ENCODE measurements at regions not wholly inside any gene's neighbourhood (a gene's known extent, or its start where the extent isn't known, plus 50 kb on each side); places are given as distances from the start of the nearest gene placed in this dataset.
"Not testable (repeated sequence)": the region's sequence is repeated elsewhere in the genome, so short reads cannot be mapped to it uniquely, and the experiment has no call there.

- Mint-ChIP-seq H3K36me3 (ENCODE audit: low read depth) (no peaks in the 10 kb centered on the region), H3K27me3 (no peaks in the 10 kb centered on the region), H3K27ac (no peak overlapping the region), H3K4me3 (no peak overlapping the region), H3K4me1 (no peaks in the 10 kb centered on the region), H3K9me3 (peaks cover 3% of the 10 kb centered on the region)
- ChIA-PET CTCF (no interaction called here), POLR2A (no interaction called here)
- intact Hi-C loops (cut with micrococcal nuclease): no loop called here
- DNase-seq (no peak), ATAC-seq (ENCODE audit: low read depth) (no peak)
- TF ChIP-seq CTCF (IDR thresholded peaks at IDR 0.05): no peak
Measured at GRCh38 chr14:97058589-97058988, 261.4 kb downstream of the VRK1 start.

GRCh38 chr14:97061198-97061597 is 264.0 kb downstream of the VRK1 start:
- ATAC-seq (ENCODE audit: low read depth): no peak
- no peak overlapping the region for H3K4me3 Mint-ChIP-seq
- POLR2A ChIA-PET: no interaction called here
- peaks cover 3% of the 10 kb centered on the region for H3K9me3 Mint-ChIP-seq
- no peak overlapping the region for H3K27ac Mint-ChIP-seq
- intact Hi-C loops (cut with micrococcal nuclease): no loop called here
- no peak for TF ChIP-seq CTCF (IDR thresholded peaks at IDR 0.05)
- no peaks in the 10 kb centered on the region for H3K36me3 Mint-ChIP-seq (ENCODE audit: low read depth)
- H3K4me1 Mint-ChIP-seq: no peaks in the 10 kb centered on the region
- H3K27me3 Mint-ChIP-seq: peaks cover 6% of the 10 kb centered on the region
- no peak for DNase-seq
- CTCF ChIA-PET: no interaction called here

- TF ChIP-seq CTCF (IDR thresholded peaks at IDR 0.05): no peak
- Mint-ChIP-seq H3K4me3 (no peak overlapping the region), H3K4me1 (no peaks in the 10 kb centered on the region), H3K36me3 (ENCODE audit: low read depth) (no peaks in the 10 kb centered on the region), H3K27ac (no peak overlapping the region), H3K27me3 (peaks cover 8% of the 10 kb centered on the region), H3K9me3 (peaks cover 3% of the 10 kb centered on the region)
- ATAC-seq (ENCODE audit: low read depth): no peak
- intact Hi-C loops (cut with micrococcal nuclease): no loop called here
- DNase-seq: no peak
- POLR2A ChIA-PET: no interaction called here
- CTCF ChIA-PET: no interaction called here
Measured at GRCh38 chr14:97061714-97062113, 264.5 kb downstream of the VRK1 start.

- ATAC-seq (ENCODE audit: low read depth) (no peak), DNase-seq (no peak)
- no peaks in the 10 kb centered on the region for H3K4me1 Mint-ChIP-seq
- peaks cover 3% of the 10 kb centered on the region for H3K9me3 Mint-ChIP-seq
- H3K36me3 Mint-ChIP-seq (ENCODE audit: low read depth): no peaks in the 10 kb centered on the region
- TF ChIP-seq CTCF (IDR thresholded peaks at IDR 0.05): no peak
- no peak overlapping the region for H3K27ac Mint-ChIP-seq
- no peak overlapping the region for H3K4me3 Mint-ChIP-seq
- ChIA-PET CTCF (no interaction called here), POLR2A (no interaction called here)
- H3K27me3 Mint-ChIP-seq: peaks cover 9% of the 10 kb centered on the region
- intact Hi-C loops (cut with micrococcal nuclease): no loop called here
Measured at GRCh38 chr14:97065305-97066067, 268.3 kb downstream of the VRK1 start.

GRCh38 chr14:97066068-97066899 is 269.1 kb downstream of the VRK1 start:
- no peak overlapping the region for H3K27ac Mint-ChIP-seq
- no peaks in the 10 kb centered on the region for H3K36me3 Mint-ChIP-seq (ENCODE audit: low read depth)
- POLR2A ChIA-PET: no interaction called here
- H3K4me3 Mint-ChIP-seq: no peak overlapping the region
- no peak for TF ChIP-seq CTCF (IDR thresholded peaks at IDR 0.05)
- peaks cover 3% of the 10 kb centered on the region for H3K9me3 Mint-ChIP-seq
- H3K27me3 Mint-ChIP-seq: peaks cover 9% of the 10 kb centered on the region
- intact Hi-C loops (cut with micrococcal nuclease): no loop called here
- no peak for ATAC-seq (ENCODE audit: low read depth)
- no peak for DNase-seq
- CTCF ChIA-PET: no interaction called here
- H3K4me1 Mint-ChIP-seq: no peaks in the 10 kb centered on the region

- H3K4me1 Mint-ChIP-seq; H3K27ac Mint-ChIP-seq; DNase-seq; intact Hi-C loops (cut with micrococcal nuclease); CTCF ChIA-PET; H3K4me3 Mint-ChIP-seq; H3K36me3 Mint-ChIP-seq (ENCODE audit: low read depth); H3K9me3 Mint-ChIP-seq; H3K27me3 Mint-ChIP-seq; POLR2A ChIA-PET; ATAC-seq (ENCODE audit: low read depth): not testable (repeated sequence)
Measured at GRCh38 chr14:97068293-97068692, 271.1 kb downstream of the VRK1 start.

Data from activated B cell treated with CpG ODN at 0.5 μM for 24 hours (primary cell).